Activated CD4-positive, alpha-beta T cell treated with anti-CD3 and anti-CD28 coated beads, Interleukin-2, amount 50 U/mL, for 1 hour (primary cell): ENCODE measurements at regions not wholly inside any gene's neighbourhood (a gene's known extent, or its start where the extent isn't known, plus 50 kb on each side); places are given as distances from the start of the nearest gene placed in this dataset.

Experiments
- DNase-seq: peaks from one replicate; pipeline ENCODE4 v3.0.0-alpha.2; 2020

GRCh38 chr12:75894965-75895754 lies 136.4 kb downstream of the PHLDA1 start:
- DNase-seq: no peak

- no peak for DNase-seq
Observed at GRCh38 chr12:75893765-75894164, 137.8 kb downstream of the PHLDA1 start.

GRCh38 chr12:75892731-75893408 lies 138.7 kb downstream of the PHLDA1 start:
- DNase-seq: no peak

GRCh38 chr12:75891072-75891471 lies 140.5 kb downstream of the PHLDA1 start:
- no peak for DNase-seq

- no peak for DNase-seq
Observed at GRCh38 chr12:75890660-75891059, 140.9 kb downstream of the PHLDA1 start.

- no peak for DNase-seq
Observed at GRCh38 chr12:75890141-75890540, 141.4 kb downstream of the PHLDA1 start.

- no peak for DNase-seq
Observed at GRCh38 chr12:75888874-75889613, 142.5 kb downstream of the PHLDA1 start.

GRCh38 chr12:75888399-75888798 lies 143.2 kb downstream of the PHLDA1 start:
- DNase-seq: no peak

- no peak for DNase-seq
Observed at GRCh38 chr12:75887979-75888378, 143.6 kb downstream of the PHLDA1 start.

GRCh38 chr12:75884465-75884985 lies 147.1 kb downstream of the PHLDA1 start:
- no peak for DNase-seq

- DNase-seq: no peak
Observed at GRCh38 chr12:75883241-75883640, 148.3 kb downstream of the PHLDA1 start.

- DNase-seq: no peak
Observed at GRCh38 chr12:75882421-75882820, 149.2 kb downstream of the PHLDA1 start.

- DNase-seq: no peak
Observed at GRCh38 chr12:75881920-75882319, 149.7 kb downstream of the PHLDA1 start.

GRCh38 chr12:75877763-75878621 lies 153.6 kb downstream of the PHLDA1 start:
- no peak for DNase-seq

GRCh38 chr12:75876832-75877762 lies 154.5 kb downstream of the PHLDA1 start:
- DNase-seq: no peak

GRCh38 chr12:75874441-75874840 lies 157.1 kb downstream of the PHLDA1 start:
- DNase-seq: no peak

- DNase-seq: no peak
Observed at GRCh38 chr12:75872762-75873161, 158.8 kb downstream of the PHLDA1 start.

GRCh38 chr12:75870878-75871277 lies 160.7 kb downstream of the PHLDA1 start:
- no peak for DNase-seq

- no peak for DNase-seq
Observed at GRCh38 chr12:75868501-75868900, 163.1 kb downstream of the PHLDA1 start.

- no peak for DNase-seq
Observed at GRCh38 chr12:75865315-75865714, 166.3 kb downstream of the PHLDA1 start.

GRCh38 chr12:75864161-75864560 lies 167.4 kb downstream of the PHLDA1 start:
- no peak for DNase-seq
